HG03159 (cell line): ENCODE measurements at regions not wholly inside any gene's neighbourhood (a gene's known extent, or its start where the extent isn't known, plus 50 kb on each side); places are given as distances from the start of the nearest gene placed in this dataset.
"Not testable (repeated sequence)": the region's sequence is repeated elsewhere in the genome, so short reads cannot be mapped to it uniquely, and the experiment has no call there.

ENCODE experiments used
- ATAC-seq: cut with Tn5 transposase; IDR thresholded peaks from one replicate; pipeline ENCODE4 v1.9.1; 2021; ENCODE audit warnings: mild to moderate bottlenecking, moderate library complexity; ENCODE audit not compliant: unreplicated experiment

- ATAC-seq: no peak
These were observed 52.6 kb upstream of the SP8 start for GRCh38 chr7:20839196-20839735.

- ATAC-seq: no peak
These were observed 53.3 kb upstream of the SP8 start for GRCh38 chr7:20839987-20840386.

GRCh38 chr7:20846791-20847190 is 60.1 kb upstream of the SP8 start:
- ATAC-seq: no peak

- no peak for ATAC-seq
These were observed 72.3 kb upstream of the SP8 start for GRCh38 chr7:20858951-20859350.

GRCh38 chr7:20861468-20861867 is 74.8 kb upstream of the SP8 start:
- ATAC-seq: no peak

- ATAC-seq: no peak
These were observed 75.9 kb upstream of the SP8 start for GRCh38 chr7:20862554-20862953.

GRCh38 chr7:20864221-20864620 is 77.5 kb upstream of the SP8 start:
- ATAC-seq: no peak

GRCh38 chr7:20865684-20866083 is 79.0 kb upstream of the SP8 start:
- ATAC-seq: no peak

- ATAC-seq: no peak
These were observed 84.3 kb upstream of the SP8 start for GRCh38 chr7:20870977-20871376.

GRCh38 chr7:20892776-20893175 is 106.1 kb upstream of the SP8 start:
- ATAC-seq: no peak

- ATAC-seq: no peak
These were observed 108.1 kb upstream of the SP8 start for GRCh38 chr7:20894806-20895205.

GRCh38 chr7:20895563-20895962 is 108.9 kb upstream of the SP8 start:
- no peak for ATAC-seq

GRCh38 chr7:20896996-20897395 is 110.3 kb upstream of the SP8 start:
- no peak for ATAC-seq

- no peak for ATAC-seq
These were observed 120.2 kb upstream of the SP8 start for GRCh38 chr7:20906801-20907453.

GRCh38 chr7:20911081-20911480 is 124.4 kb upstream of the SP8 start:
- no peak for ATAC-seq

GRCh38 chr7:20913853-20914252 is 127.2 kb upstream of the SP8 start:
- ATAC-seq: no peak

GRCh38 chr7:20916311-20916710 is 129.6 kb upstream of the SP8 start:
- ATAC-seq: no peak

GRCh38 chr7:20917603-20918002 is 130.9 kb upstream of the SP8 start:
- no peak for ATAC-seq

- no peak for ATAC-seq
These were observed 131.5 kb upstream of the SP8 start for GRCh38 chr7:20918156-20918555.

GRCh38 chr7:20927178-20927577 is 140.5 kb upstream of the SP8 start:
- ATAC-seq: not testable (repeated sequence)

GRCh38 chr7:20927976-20928375 is 141.3 kb upstream of the SP8 start:
- ATAC-seq: no peak

GRCh38 chr7:20929199-20929598 is 142.5 kb upstream of the SP8 start:
- no peak for ATAC-seq

GRCh38 chr7:20931739-20932138 is 145.1 kb upstream of the SP8 start:
- ATAC-seq: no peak
